ENCODE measurements at regions not wholly inside any gene's neighbourhood (a gene's known extent, or its start where the extent isn't known, plus 50 kb on each side); places are given as distances from the start of the nearest gene placed in this dataset.

GRCh38 chr1:10870493-10871096, 74.1 kb upstream of the CASZ1 start:
- no peaks in the 10 kb centered on the region for H3K9me2 ChIP-seq (ENCODE audit: insufficient read depth, low read length)
- H2AFZ ChIP-seq (ENCODE audit: low read length): no peak overlapping the region
- intact Hi-C loops (cut with micrococcal nuclease; ENCODE audit: unreplicated experiment): no loop called here
- no peaks in the 10 kb centered on the region for H3K36me3 ChIP-seq (ENCODE audit: insufficient read depth, low read length)
- no peaks in the 10 kb centered on the region for H3K79me2 ChIP-seq (ENCODE audit: insufficient read depth, low read depth, low read length)
- TF ChIP-seq CTCF (conservative IDR thresholded peaks at IDR 0.05; ENCODE audit: low read length) (no peak), EZH2phosphoT487 (IDR thresholded peaks at IDR 0.05; ENCODE audit: borderline replicate concordance, low read depth, low read length) (no peak)
- H3K4me2 ChIP-seq (ENCODE audit: low read length): no peak overlapping the region
- H3K27ac ChIP-seq (ENCODE audit: low read depth, low read length, poor library complexity, severe bottlenecking): no peak overlapping the region
- CTCF ChIA-PET (ENCODE audit: unreplicated experiment): no interaction called here
- BruUV-seq (replicated peaks): no TSS peak
- H3K4me3 ChIP-seq (ENCODE audit: low read depth, low read length, poor library complexity, severe bottlenecking): no peak overlapping the region
- no peaks in the 10 kb centered on the region for H3K9me3 ChIP-seq (ENCODE audit: low read length)
- DNase-seq (ENCODE audit: low spot score): no peak
- peaks cover 3% of the 10 kb centered on the region for H3K4me1 ChIP-seq (ENCODE audit: insufficient read depth, low read length, poor library complexity, severe bottlenecking)
- POLR2A ChIA-PET: no interaction called here
- no peaks in the 10 kb centered on the region for H4K20me1 ChIP-seq (ENCODE audit: insufficient read depth, low read length)

GRCh38 chr1:10873189-10873588, 76.7 kb upstream of the CASZ1 start:
- Histone ChIP-seq H3K9me2 (ENCODE audit: insufficient read depth, low read length) (no peaks in the 10 kb centered on the region), H3K79me2 (ENCODE audit: insufficient read depth, low read depth, low read length) (no peaks in the 10 kb centered on the region), H4K20me1 (ENCODE audit: insufficient read depth, low read length) (no peaks in the 10 kb centered on the region), H3K4me2 (ENCODE audit: low read length) (no peak overlapping the region), H3K9me3 (ENCODE audit: low read length) (no peaks in the 10 kb centered on the region), H3K36me3 (ENCODE audit: insufficient read depth, low read length) (no peaks in the 10 kb centered on the region), H3K4me3 (ENCODE audit: low read depth, low read length, poor library complexity, severe bottlenecking) (no peak overlapping the region), H3K27ac (ENCODE audit: low read depth, low read length, poor library complexity, severe bottlenecking) (no peak overlapping the region), H3K4me1 (ENCODE audit: insufficient read depth, low read length, poor library complexity, severe bottlenecking) (no peaks in the 10 kb centered on the region), H2AFZ (ENCODE audit: low read length) (no peak overlapping the region)
- DNase-seq (ENCODE audit: low spot score): peak; percentile 10
- TF ChIP-seq CTCF (conservative IDR thresholded peaks at IDR 0.05; ENCODE audit: low read length) (no peak), EZH2phosphoT487 (IDR thresholded peaks at IDR 0.05; ENCODE audit: borderline replicate concordance, low read depth, low read length) (no peak)
- ChIA-PET CTCF (ENCODE audit: unreplicated experiment) (interaction anchor here (0.6 kb wide), 1 partner anchor 922 kb away, joined by 5 read pairs; no protein-coding TSS in a partner anchor), POLR2A (no interaction called here)
- no TSS peak for BruUV-seq (replicated peaks)
- intact Hi-C loops (cut with micrococcal nuclease; ENCODE audit: unreplicated experiment): no loop called here

GRCh38 chr1:10874351-10874750, 77.9 kb upstream of the CASZ1 start:
- Histone ChIP-seq H3K36me3 (ENCODE audit: insufficient read depth, low read length) (no peaks in the 10 kb centered on the region), H3K27ac (ENCODE audit: low read depth, low read length, poor library complexity, severe bottlenecking) (no peak overlapping the region), H2AFZ (ENCODE audit: low read length) (no peak overlapping the region), H3K4me1 (ENCODE audit: insufficient read depth, low read length, poor library complexity, severe bottlenecking) (no peaks in the 10 kb centered on the region), H3K4me2 (ENCODE audit: low read length) (no peak overlapping the region), H3K9me3 (ENCODE audit: low read length) (no peaks in the 10 kb centered on the region), H3K4me3 (ENCODE audit: low read depth, low read length, poor library complexity, severe bottlenecking) (no peak overlapping the region), H3K79me2 (ENCODE audit: insufficient read depth, low read depth, low read length) (no peaks in the 10 kb centered on the region), H3K9me2 (ENCODE audit: insufficient read depth, low read length) (no peaks in the 10 kb centered on the region), H4K20me1 (ENCODE audit: insufficient read depth, low read length) (no peaks in the 10 kb centered on the region)
- ChIA-PET POLR2A (no interaction called here), CTCF (ENCODE audit: unreplicated experiment) (no interaction called here)
- no TSS peak for BruUV-seq (replicated peaks)
- intact Hi-C loops (cut with micrococcal nuclease; ENCODE audit: unreplicated experiment): no loop called here
- no peak for DNase-seq (ENCODE audit: low spot score)
- TF ChIP-seq EZH2phosphoT487 (IDR thresholded peaks at IDR 0.05; ENCODE audit: borderline replicate concordance, low read depth, low read length) (no peak), CTCF (conservative IDR thresholded peaks at IDR 0.05; ENCODE audit: low read length) (no peak)

Data from OCI-LY7 (cell line).